Stimulated activated CD4-positive, alpha-beta T cell treated with anti-CD3 and anti-CD28 coated beads, Interleukin-4, amount 100 ng/mL, for 48 hours (primary cell): ENCODE measurements at regions not wholly inside any gene's neighbourhood (a gene's known extent, or its start where the extent isn't known, plus 50 kb on each side); places are given as distances from the start of the nearest gene placed in this dataset.

Experiments
- DNase-seq, 2 donors: peaks; one replicate each; pipeline ENCODE4 v3.0.0-alpha.2; 2020; ENCODE audit warnings: low read depth in 2 of 2

DNA sequence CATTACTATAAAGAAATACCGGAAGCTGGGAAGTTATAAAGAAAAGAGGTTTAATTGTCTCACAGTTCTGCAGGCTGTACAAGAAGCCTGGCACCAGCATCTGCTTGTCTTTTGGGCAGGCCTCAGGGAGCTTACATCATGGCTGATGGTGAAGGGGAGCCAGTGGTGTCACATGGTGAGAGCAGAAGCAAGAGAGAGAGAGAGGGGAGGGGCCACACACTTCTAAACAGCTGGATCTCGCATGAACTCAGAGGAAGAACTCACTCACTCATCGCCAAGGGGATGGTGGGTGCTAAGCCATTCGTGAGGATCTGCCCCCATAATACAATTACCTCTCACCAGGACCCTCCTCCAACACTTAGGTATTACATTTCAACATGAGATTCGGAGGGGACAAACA is 51.8 kb upstream of the ANKRD34C start:
- DNase-seq, result no peak

GRCh38 chr15:79222808-79223207 is 59.7 kb upstream of the ANKRD34C start:
- no peak for DNase-seq

DNA sequence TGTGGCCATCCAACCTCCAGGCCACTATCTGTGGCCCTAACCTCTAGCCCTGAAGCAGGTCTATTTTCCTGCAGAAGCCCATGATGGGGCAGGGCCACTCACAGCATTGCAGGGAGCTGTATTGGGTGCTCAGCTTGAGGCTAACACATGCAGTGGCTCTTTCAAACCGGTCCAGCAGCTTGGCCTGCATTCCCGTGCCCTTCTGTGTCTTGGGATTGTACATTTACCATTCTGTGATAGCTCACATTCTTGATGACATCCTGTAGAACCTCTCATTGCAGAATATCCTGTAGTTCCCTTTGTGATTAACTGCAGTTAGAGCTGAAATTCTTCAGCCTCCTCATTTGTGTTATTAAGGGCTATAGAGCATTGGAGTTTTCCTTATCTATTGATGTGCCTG is 60.8 kb upstream of the ANKRD34C start:
- DNase-seq, result no peak

DNA sequence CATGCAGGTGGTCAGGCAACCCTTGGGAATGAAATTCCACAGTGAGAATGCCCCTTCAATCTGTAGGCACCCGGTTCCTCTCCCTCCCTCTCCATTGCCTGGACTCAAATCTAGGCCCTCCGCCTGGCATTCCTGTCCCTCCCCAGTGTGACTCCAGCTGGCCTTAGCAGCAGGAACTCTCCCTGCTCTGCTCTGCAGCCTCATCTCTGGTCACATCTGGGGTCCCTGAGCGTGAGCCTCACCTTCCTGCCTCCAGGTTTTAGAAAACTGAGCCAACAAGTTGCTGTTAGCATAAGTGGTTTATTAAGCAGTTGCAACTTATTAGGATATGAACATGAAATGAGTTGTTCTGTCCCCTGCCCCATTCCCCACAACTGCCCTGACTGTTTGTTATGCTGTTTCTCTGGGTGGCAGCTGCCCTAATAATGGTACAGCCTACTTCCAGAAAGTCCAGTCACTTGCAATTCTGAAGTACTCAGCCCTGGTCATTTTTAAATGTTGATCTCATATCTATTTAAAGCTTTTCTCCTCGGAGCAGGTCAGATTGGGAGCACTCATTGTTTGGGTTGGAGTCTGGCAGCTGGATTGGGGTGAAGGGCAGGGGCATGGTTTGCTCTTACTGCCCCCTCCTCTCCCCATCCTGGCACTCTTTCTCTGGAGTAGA is 63.0 kb upstream of the ANKRD34C start:
- DNase-seq, result no peak

- no peak for DNase-seq
These were observed 63.8 kb upstream of the ANKRD34C start for GRCh38 chr15:79218588-79219200.

DNA sequence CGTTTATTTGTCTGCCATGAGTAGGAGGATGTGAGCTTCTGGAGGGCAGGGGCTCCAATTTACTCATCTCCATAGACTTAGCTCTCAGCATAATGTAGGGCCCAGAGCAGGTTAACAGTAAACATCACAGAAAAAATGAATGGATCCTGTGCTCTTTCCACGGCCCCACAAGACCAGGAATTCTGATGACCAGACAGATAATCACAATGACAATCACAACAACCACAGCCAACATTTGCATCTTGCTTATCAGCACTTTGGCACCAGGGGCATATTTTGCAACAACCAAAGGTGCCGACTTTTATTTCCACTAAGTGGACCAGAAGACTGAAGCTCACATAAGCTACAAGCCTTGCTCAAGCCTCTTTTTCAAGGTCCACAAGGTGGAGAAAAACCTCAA is 68.9 kb upstream of the ANKRD34C start:
- DNase-seq, result no peak

- DNase-seq, result no peak
These were observed 69.8 kb upstream of the ANKRD34C start for GRCh38 chr15:79212589-79213157.

DNA sequence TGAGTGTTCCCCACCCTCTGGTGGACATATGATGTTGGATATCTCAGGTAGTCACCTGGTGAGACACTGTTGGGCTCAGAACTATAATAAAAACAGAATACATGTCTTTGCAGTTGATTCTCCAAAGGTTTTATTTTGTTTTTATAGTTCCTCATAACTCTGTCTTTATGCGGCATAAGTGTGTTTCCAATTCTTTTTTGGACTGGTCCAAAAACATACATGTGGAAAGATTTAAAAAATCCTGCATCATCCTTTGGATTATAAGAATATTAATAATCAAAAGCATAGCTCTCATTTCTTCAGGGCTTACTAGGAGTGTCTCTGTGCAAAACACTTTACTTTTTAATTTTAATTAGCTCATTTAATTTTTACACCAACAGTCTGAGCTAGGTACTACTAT is 71.0 kb upstream of the ANKRD34C start:
- DNase-seq, result no peak

DNA sequence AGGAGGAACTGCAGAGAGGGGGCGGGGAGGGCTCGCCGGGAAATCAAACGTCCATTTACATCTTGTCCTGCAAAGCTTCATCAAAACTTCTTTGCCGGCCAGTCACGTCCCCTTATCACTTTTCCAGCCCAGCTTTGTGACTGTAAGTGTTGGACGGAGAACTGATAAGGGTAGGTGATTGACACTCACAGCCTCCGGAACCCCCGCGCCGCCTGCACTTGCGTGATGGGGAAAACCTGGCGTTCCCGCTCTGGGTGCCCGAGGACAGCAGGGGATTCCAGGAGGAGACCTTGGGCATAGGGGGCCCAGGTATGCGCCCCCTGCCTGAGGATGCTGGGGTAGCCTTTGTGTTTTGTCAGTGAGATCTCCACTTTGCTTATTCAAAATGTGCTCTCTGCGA is 72.8 kb upstream of the ANKRD34C start:
- DNase-seq, result no peak

GRCh38 chr15:79209116-79209515 is 73.4 kb upstream of the ANKRD34C start:
- no peak for DNase-seq

- DNase-seq, result no peak
These were observed 74.3 kb upstream of the ANKRD34C start for GRCh38 chr15:79208179-79208578.

GRCh38 chr15:79206940-79207339 is 75.6 kb upstream of the ANKRD34C start:
- no peak for DNase-seq

DNA sequence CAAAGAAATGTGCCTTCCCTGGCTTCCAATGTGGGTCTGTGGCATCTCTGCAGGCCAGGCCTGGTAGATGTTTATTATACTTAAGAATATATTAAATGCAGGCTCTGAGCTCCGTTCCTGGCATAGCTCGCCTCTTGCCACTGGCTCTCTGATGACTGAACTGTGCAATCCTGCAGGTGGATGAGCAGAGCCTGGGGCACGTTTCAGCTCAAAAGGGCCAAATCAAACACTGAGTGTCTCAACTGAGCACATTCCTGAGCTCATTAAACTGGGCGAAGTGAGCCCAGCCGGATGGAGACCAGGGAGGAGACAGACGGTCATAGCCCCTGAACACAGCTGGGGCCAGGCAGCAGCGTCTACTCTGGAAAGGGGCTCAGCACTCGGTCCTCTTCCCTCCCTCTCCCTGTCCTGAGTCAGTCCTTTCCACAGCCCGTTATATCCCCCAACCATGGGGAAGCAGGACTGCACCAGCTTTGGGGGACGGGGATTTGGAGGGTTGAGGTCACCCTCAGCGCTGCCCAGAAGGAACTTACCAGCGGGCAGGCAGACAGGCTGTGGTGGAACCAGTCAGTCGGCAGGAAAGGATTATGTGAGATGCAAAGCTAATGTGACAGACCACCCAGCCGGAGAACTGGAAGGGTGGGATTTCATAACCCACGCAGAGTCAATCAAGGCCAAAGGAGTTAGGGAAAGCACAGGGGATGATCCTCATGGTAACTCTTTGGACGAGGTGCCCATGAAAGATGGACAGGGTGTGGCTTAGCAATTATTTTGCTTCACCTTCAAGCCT is 77.4 kb upstream of the ANKRD34C start:
- no peak for DNase-seq

DNA sequence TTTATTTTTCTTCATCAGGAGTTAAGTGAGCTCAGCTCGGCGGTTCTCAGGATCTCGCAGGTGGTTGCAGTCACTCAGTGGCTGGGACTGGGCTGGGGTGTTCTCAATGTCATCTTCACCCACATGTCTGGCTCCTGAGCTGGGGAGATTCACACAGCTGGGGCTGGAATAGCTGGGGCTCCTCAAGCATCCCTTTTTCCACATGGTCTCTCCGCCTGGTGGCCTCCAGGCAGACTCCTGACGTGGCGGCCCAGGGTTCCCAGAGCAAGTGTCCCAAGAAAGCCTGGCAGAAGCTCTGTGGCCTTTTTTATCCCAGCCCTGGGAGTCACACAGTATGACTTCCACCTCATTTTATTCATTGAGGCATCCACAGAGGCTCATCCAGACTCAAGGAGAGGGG is 84.1 kb upstream of the ANKRD34C start:
- DNase-seq, result no peak

DNA sequence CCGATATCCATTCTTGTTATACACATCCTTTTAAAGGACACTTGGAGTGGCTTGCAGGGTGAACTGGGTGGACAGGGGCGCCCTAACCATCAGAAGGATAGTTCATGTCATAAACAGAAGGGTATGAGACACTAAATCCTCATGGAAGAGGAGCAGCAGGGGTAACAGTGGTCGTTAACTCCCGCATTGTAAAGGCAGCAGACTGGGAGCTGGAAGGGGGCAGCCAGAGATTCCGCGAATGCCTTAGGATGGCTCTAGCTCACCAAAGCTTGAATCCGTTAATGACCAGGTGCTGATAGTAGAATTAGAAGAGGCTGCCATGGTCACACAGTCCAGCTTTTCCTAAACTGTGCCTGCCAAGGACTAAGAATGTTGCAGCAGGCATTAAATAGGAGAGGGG is 85.2 kb upstream of the ANKRD34C start:
- no peak for DNase-seq

DNA sequence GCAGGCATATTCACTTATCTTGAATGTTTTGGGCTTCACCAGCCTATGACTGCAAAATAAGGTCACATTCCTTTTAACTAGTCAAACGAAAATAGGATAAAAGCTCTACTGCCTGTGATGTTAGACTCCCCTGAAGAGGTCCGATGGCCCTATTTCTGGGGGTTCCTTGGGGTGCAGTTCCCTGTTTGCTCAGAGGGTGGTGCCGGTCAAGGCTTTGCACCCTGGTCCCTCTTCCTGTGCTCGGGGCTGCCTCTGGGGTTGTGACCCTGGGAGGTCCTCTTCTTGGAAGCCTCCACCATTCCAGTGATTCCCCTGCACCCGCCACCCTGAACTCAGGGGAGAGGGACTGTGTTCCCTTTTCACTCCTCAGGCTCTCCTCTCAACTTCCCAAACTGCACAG is 86.7 kb upstream of the ANKRD34C start:
- no peak for DNase-seq

- DNase-seq, result no peak
These were observed 87.3 kb upstream of the ANKRD34C start for GRCh38 chr15:79195239-79195638.

- no peak for DNase-seq
These were observed 88.1 kb upstream of the ANKRD34C start for GRCh38 chr15:79194386-79194785.

DNA sequence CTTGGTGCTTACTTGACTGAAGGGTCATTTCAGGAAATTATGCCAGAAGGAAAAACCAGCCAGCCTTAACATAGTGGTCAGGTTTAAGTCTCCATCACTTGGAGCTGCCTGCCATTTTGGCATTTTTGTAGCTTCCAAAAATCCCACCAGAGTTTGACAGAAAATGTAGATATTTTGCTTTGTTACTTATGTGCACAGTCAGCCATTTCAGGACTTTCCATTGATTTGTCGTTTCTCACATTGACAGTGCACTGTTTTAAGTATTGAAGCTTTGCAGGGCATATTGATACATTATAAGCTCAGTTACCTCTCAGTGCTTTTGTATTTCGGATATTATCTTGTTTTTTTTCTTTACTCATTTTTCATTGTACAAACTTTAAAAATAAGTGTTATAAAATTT is 89.0 kb upstream of the ANKRD34C start:
- DNase-seq, result no peak

- no peak for DNase-seq
These were observed 89.4 kb upstream of the ANKRD34C start for GRCh38 chr15:79193103-79193502.

DNA sequence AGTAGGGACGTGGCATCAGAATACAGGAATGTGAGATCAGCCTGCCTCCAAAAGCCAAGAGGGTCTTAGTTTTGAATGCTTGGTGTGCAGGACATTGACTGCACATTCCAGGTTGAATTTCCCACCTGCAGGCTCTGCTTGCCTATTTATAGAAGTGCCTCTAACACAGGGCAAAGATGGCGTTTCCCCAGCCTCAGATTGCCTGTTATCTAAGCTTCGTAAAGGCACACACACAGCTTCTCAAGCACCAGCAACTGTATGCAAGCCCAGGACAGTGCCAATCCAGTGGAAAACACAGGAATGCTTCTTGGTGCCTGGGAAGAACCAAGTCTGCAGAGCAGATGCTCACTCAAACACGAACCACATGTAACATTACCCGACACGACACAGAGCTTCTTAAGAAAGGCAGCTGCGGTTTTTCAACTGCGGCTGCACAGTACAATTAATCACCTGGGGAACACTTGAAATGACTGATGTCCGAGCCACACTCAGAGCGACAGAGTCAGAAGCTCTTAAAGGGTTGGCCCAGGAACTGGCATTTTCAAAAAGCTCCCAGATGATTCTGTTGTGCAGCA is 90.0 kb upstream of the ANKRD34C start:
- DNase-seq, result no peak

GRCh38 chr15:79190093-79190492 is 92.4 kb upstream of the ANKRD34C start:
- DNase-seq, result no peak
